HEK293T (cell line): ENCODE measurements at regions not wholly inside any gene's neighbourhood (a gene's known extent, or its start where the extent isn't known, plus 50 kb on each side); places are given as distances from the start of the nearest gene placed in this dataset.
"Not testable (repeated sequence)": the region's sequence is repeated elsewhere in the genome, so short reads cannot be mapped to it uniquely, and the experiment has no call there.

Experiments used
- CTCF ChIA-PET: fragments of 350-600 bp; formaldehyde crosslinking; extraction: SDS; loops from one replicate; lab custom pipeline; 2021; ENCODE audit warnings: antibody characterized with exemption, inconsistent platforms; lab: Yijun Ruan, JAX
- POLR2A ChIA-PET: fragments of 350-600 bp; formaldehyde crosslinking; extraction: SDS; loops from one replicate; lab custom pipeline; 2020; ENCODE audit warnings: antibody characterized with exemption, inconsistent platforms; lab: Yijun Ruan, JAX
- DNase-seq: peaks from one replicate; pipeline ENCODE4 v3.0.0; 2012; ENCODE audit warnings: mixed read lengths; ENCODE audit errors: extremely low spot score
- ARNT ChIP-seq: fragments of 450-650 bp; IDR thresholded peaks from 2 replicates; pipeline ENCODE4 v1.6.1; 2017; ENCODE audit warnings: mild to moderate bottlenecking
- BHLHE40 ChIP-seq: fragments of 450-650 bp; IDR thresholded peaks from 2 replicates; pipeline ENCODE4 v1.6.1; 2016; ENCODE audit warnings: mild to moderate bottlenecking, moderate library complexity, borderline replicate concordance
- CTBP1 ChIP-seq: fragments of 450-650 bp; IDR thresholded peaks from 2 replicates; pipeline ENCODE4 v1.6.1; 2016; ENCODE audit warnings: borderline replicate concordance
- ELF4 ChIP-seq: fragments of 450-650 bp; IDR thresholded peaks from 2 replicates; pipeline ENCODE4 v1.6.1; 2017; ENCODE audit warnings: antibody characterized with exemption
- FOXA1 ChIP-seq: fragments of 450-650 bp; IDR thresholded peaks from 2 replicates; pipeline ENCODE4 v1.6.1; 2016; ENCODE audit warnings: mild to moderate bottlenecking
- FOXK2 ChIP-seq: fragments of 450-650 bp; IDR thresholded peaks from 2 replicates; pipeline ENCODE4 v1.6.1; 2016; ENCODE audit warnings: mild to moderate bottlenecking
- FOXM1 ChIP-seq: fragments of 450-650 bp; IDR thresholded peaks from 2 replicates; pipeline ENCODE4 v1.6.1; 2017; ENCODE audit warnings: mild to moderate bottlenecking, borderline replicate concordance
- HDGF ChIP-seq: fragments of 450-650 bp; IDR thresholded peaks from 2 replicates; pipeline ENCODE4 v1.6.1; 2017; ENCODE audit warnings: antibody characterized with exemption, borderline replicate concordance
- L3MBTL2 ChIP-seq: fragments of 450-650 bp; conservative IDR thresholded peaks from 2 replicates; pipeline ENCODE4 v1.6.1; 2016; ENCODE audit warnings: mild to moderate bottlenecking
- LEF1 ChIP-seq: fragments of 450-650 bp; IDR thresholded peaks from 2 replicates; pipeline ENCODE4 v1.6.1; 2017; ENCODE audit warnings: mild to moderate bottlenecking, borderline replicate concordance
- NFRKB ChIP-seq: fragments of 450-650 bp; IDR thresholded peaks from 2 replicates; pipeline ENCODE4 v1.6.1; 2016; ENCODE audit warnings: mild to moderate bottlenecking, moderate library complexity
- PKNOX1 ChIP-seq: fragments of 450-650 bp; IDR thresholded peaks from 2 replicates; pipeline ENCODE4 v1.6.1; 2016
- SP1 ChIP-seq: fragments of 450-650 bp; IDR thresholded peaks from 2 replicates; pipeline ENCODE4 v1.6.1; 2017
- SUZ12 ChIP-seq: fragments of 450-650 bp; IDR thresholded peaks from 2 replicates; pipeline ENCODE4 v1.6.1; 2016; ENCODE audit warnings: mild to moderate bottlenecking
- TARDBP ChIP-seq: fragments of 450-650 bp; IDR thresholded peaks from 2 replicates; pipeline ENCODE4 v1.6.1; 2016
- ZNF384 ChIP-seq: fragments of 450-650 bp; IDR thresholded peaks from 2 replicates; pipeline ENCODE4 v1.6.1; 2016

GRCh38 chr10:118970770-118971169, 58.7 kb upstream of the NANOS1 start:
- no peak for DNase-seq
- ChIA-PET POLR2A (no interaction called here), CTCF (no interaction called here)
- TF ChIP-seq LEF1 (no peak), NFRKB (no peak), ELF4 (no peak), L3MBTL2 (no peak), PKNOX1 (no peak), FOXK2 (no peak), SUZ12 (no peak), FOXM1 (no peak), ZNF384 (no peak), SP1 (no peak)

- TF ChIP-seq PKNOX1 (no peak), SP1 (no peak), FOXM1 (no peak), ELF4 (no peak), NFRKB (no peak), L3MBTL2 (no peak), CTBP1 (no peak), LEF1 (no peak), FOXK2 (no peak), ZNF384 (no peak), TARDBP (no peak), HDGF (no peak), BHLHE40 (no peak), SUZ12 (no peak), FOXA1 (no peak), ARNT (no peak)
- ChIA-PET POLR2A (no interaction called here), CTCF (no interaction called here)
- DNase-seq = no peak
Measured at GRCh38 chr10:118971187-118971586, 58.3 kb upstream of the NANOS1 start.

- no peak for DNase-seq
- ChIA-PET CTCF (no interaction called here), POLR2A (no interaction called here)
- TF ChIP-seq CTBP1 = no peak
- no peak for TF ChIP-seq FOXM1
- TF ChIP-seq ZNF384 = no peak
- TF ChIP-seq L3MBTL2 = no peak
- no peak for TF ChIP-seq SP1
- TF ChIP-seq FOXK2 = no peak
- no peak for TF ChIP-seq ELF4
- TF ChIP-seq SUZ12 = no peak
Measured at GRCh38 chr10:118971876-118972275, 57.6 kb upstream of the NANOS1 start.

GRCh38 chr10:118973744-118974143, 55.8 kb upstream of the NANOS1 start:
- DNase-seq = no peak
- CTCF ChIA-PET = no interaction called here
- POLR2A ChIA-PET = no interaction called here
- TF ChIP-seq L3MBTL2 (no peak), HDGF (no peak), CTBP1 (no peak), ARNT (no peak), PKNOX1 (no peak), ELF4 (no peak)

- POLR2A ChIA-PET = no interaction called here
- TF ChIP-seq L3MBTL2 = no peak
- TF ChIP-seq ZNF384 = no peak
- TF ChIP-seq CTBP1 = no peak
- TF ChIP-seq FOXA1 = no peak
- TF ChIP-seq FOXK2 = no peak
- no peak for TF ChIP-seq SUZ12
- no peak for TF ChIP-seq NFRKB
- no peak for TF ChIP-seq SP1
- TF ChIP-seq PKNOX1 = no peak
- TF ChIP-seq HDGF = no peak
- no peak for TF ChIP-seq TARDBP
- no peak for TF ChIP-seq BHLHE40
- TF ChIP-seq FOXM1 = no peak
- no peak for TF ChIP-seq ELF4
- TF ChIP-seq LEF1 = no peak
- TF ChIP-seq ARNT = no peak
- CTCF ChIA-PET = no interaction called here
- DNase-seq = no peak
Measured at GRCh38 chr10:118974951-118975350, 54.6 kb upstream of the NANOS1 start.

GRCh38 chr10:118976219-118976618, 53.3 kb upstream of the NANOS1 start:
- POLR2A ChIA-PET, CTCF ChIA-PET: not testable (repeated sequence)

GRCh38 chr10:118977022-118977599, 52.4 kb upstream of the NANOS1 start:
- TF ChIP-seq FOXM1 = no peak
- TF ChIP-seq CTBP1 = no peak
- no peak for TF ChIP-seq HDGF
- no peak for TF ChIP-seq TARDBP
- CTCF ChIA-PET = no interaction called here
- DNase-seq = no peak
- POLR2A ChIA-PET = no interaction called here

More at GRCh38 chr10:118976219-118976618, 53.3 kb upstream of the NANOS1 start:
- DNase-seq = not testable (repeated sequence)
